ENCODE measurements at regions not wholly inside any gene's neighbourhood (a gene's known extent, or its start where the extent isn't known, plus 50 kb on each side); places are given as distances from the start of the nearest gene placed in this dataset.

DNA sequence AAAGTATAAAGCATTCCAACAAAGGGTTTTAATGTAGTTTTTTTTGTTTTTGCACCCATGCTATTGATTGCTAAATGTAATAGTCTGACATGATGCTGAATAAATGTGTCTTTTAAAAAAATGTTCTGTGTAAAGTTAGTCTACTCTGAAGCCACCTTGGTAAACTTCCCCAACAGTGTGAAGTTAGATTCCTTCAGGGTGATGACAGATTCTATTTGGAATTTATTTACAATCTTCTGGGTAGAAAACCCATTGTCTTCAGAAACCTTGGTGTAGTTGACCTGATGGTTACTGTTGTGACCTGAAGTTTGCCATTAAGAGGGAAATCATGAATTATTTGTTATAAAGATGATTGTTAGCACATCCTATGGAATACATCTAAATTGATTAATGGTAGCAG lies 64.7 kb upstream of the TRPC7 start:
- TF ChIP-seq, protein P1, sequence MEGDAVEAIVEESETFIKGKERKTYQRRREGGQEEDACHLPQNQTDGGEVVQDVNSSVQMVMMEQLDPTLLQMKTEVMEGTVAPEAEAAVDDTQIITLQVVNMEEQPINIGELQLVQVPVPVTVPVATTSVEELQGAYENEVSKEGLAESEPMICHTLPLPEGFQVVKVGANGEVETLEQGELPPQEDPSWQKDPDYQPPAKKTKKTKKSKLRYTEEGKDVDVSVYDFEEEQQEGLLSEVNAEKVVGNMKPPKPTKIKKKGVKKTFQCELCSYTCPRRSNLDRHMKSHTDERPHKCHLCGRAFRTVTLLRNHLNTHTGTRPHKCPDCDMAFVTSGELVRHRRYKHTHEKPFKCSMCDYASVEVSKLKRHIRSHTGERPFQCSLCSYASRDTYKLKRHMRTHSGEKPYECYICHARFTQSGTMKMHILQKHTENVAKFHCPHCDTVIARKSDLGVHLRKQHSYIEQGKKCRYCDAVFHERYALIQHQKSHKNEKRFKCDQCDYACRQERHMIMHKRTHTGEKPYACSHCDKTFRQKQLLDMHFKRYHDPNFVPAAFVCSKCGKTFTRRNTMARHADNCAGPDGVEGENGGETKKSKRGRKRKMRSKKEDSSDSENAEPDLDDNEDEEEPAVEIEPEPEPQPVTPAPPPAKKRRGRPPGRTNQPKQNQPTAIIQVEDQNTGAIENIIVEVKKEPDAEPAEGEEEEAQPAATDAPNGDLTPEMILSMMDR (IDR thresholded peaks at IDR 0.05), result no peak
- no peak for TF ChIP-seq EZH2 (IDR thresholded peaks at IDR 0.05; ENCODE audit: borderline replicate concordance, insufficient read depth, low read depth, low read length, poor library complexity, severe bottlenecking)
